OCI-LY3 (cell line): ENCODE measurements at regions not wholly inside any gene's neighbourhood (a gene's known extent, or its start where the extent isn't known, plus 50 kb on each side); places are given as distances from the start of the nearest gene placed in this dataset.

Experiments
- CTCF ChIP-seq: fragments of 200-600, 300-600 bp; sonication (generic); IDR thresholded peaks from 2 replicates; pipeline ENCODE4 v1.5.1; 2014; ENCODE audit warnings: antibody characterized with exemption, low read length, low read depth
- EZH2phosphoT487 ChIP-seq: fragments of 200-600 bp; shearing (Covaris generic); IDR thresholded peaks from 2 replicates; pipeline ENCODE4 v1.6.1; 2018; ENCODE audit warnings: antibody characterized with exemption, mixed run types, low read depth

DNA sequence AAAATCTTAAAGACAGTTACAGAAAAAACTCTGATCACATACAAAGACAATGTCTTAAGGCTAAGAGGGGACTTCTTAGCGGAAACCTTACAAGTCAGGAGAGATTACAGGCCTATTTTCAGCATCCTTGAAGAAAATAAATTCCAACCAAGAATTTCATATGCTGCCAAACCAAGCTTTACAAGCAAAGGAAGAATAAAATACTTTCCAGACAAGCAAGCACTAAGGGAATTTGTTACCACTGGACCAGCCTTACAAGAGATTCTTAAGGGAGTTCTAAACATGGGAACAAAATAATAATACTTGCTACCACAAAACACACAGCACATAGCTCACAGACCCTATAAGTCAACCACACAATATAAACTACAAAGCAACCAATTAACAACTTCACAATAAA, 255.8 kb upstream of the ZFP42 start:
- TF ChIP-seq CTCF, result no peak
- no peak for TF ChIP-seq EZH2phosphoT487
